Common myeloid progenitor, CD34-positive (primary cell): ENCODE measurements at regions not wholly inside any gene's neighbourhood (a gene's known extent, or its start where the extent isn't known, plus 50 kb on each side); places are given as distances from the start of the nearest gene placed in this dataset.
"Not testable (repeated sequence)": the region's sequence is repeated elsewhere in the genome, so short reads cannot be mapped to it uniquely, and the experiment has no call there.

Experiments
- CTCF ChIA-PET: fragments of 350-600 bp; sonication (Branson Sonifier 250); formaldehyde crosslinking; loops from one replicate; lab custom pipeline; 2021; ENCODE audit warnings: antibody characterized with exemption; lab: Charles Lee
- POLR2A ChIA-PET: fragments of 350-600 bp; sonication (Branson Sonifier 250); formaldehyde crosslinking; loops from one replicate; lab custom pipeline; 2021; ENCODE audit warnings: antibody characterized with exemption; lab: Charles Lee
- DNase-seq, 3 donors: peaks; one replicate each; pipeline versions ENCODE4 v3.0.0 to v3.0.0-alpha.2; 2013
- H3K27ac ChIP-seq, 2 experiments: 1 replicate in 1 of 2; 2 replicates in 1 of 2; pipeline ENCODE4 v1.7.0; 2013; ENCODE audit warnings: inconsistent platforms in 2 of 2, low read length in 2 of 2, mild to moderate bottlenecking in 2 of 2, low read depth in 1 of 2, moderate library complexity in 1 of 2; ENCODE audit not compliant: severe bottlenecking in 2 of 2, insufficient read depth in 1 of 2, poor library complexity in 1 of 2
- H3K27me3 ChIP-seq, 5 experiments: replicated peaks in 2 of 5; 1 replicate in 3 of 5; 2 replicates in 2 of 5; pipeline versions ENCODE4 v1.6.1 to v1.7.0; 2013; ENCODE audit warnings: low read length in 4 of 5, mild to moderate bottlenecking in 2 of 5, moderate library complexity in 2 of 5, inconsistent platforms in 1 of 5; ENCODE audit not compliant: insufficient read depth in 5 of 5, control insufficient read depth in 4 of 5
- H3K36me3 ChIP-seq, 4 experiments: 1 replicate in 2 of 4; 2 replicates in 2 of 4; pipeline versions ENCODE4 v1.6.1 to v1.7.0; 2013; ENCODE audit warnings: low read length in 3 of 4, control low read depth in 1 of 4, mild to moderate bottlenecking in 1 of 4; ENCODE audit not compliant: control insufficient read depth in 4 of 4, insufficient read depth in 4 of 4
- H3K4me1 ChIP-seq, 4 experiments: 1 replicate in 3 of 4; 2 replicates in 1 of 4; pipeline versions ENCODE4 v1.6.1 to v1.7.1; 2013; ENCODE audit warnings: low read length in 3 of 4, mild to moderate bottlenecking in 3 of 4, control low read depth in 1 of 4, inconsistent platforms in 1 of 4, moderate library complexity in 1 of 4; ENCODE audit not compliant: control insufficient read depth in 4 of 4, insufficient read depth in 4 of 4; ENCODE audit errors: control extremely low read depth in 1 of 4
- H3K4me3 ChIP-seq, 7 experiments: 1 replicate in 4 of 7; 2 replicates in 3 of 7; pipeline versions ENCODE4 v1.5.1 to v1.7.0; 2013; ENCODE audit warnings: mild to moderate bottlenecking in 7 of 7, low read length in 6 of 7, moderate library complexity in 6 of 7, inconsistent platforms in 2 of 7, low read depth in 2 of 7, control low read depth in 1 of 7; ENCODE audit not compliant: insufficient read depth in 4 of 7, control insufficient read depth in 1 of 7; ENCODE audit errors: extremely low read depth in 1 of 7
- H3K9me3 ChIP-seq, 5 experiments: 1 replicate in 4 of 5; 2 replicates in 1 of 5; pipeline versions ENCODE4 v1.6.1 to v1.7.1; 2013; ENCODE audit warnings: low read length in 4 of 5, mild to moderate bottlenecking in 2 of 5, inconsistent platforms in 1 of 5, low read depth in 1 of 5, moderate library complexity in 1 of 5; ENCODE audit not compliant: control insufficient read depth in 4 of 5, insufficient read depth in 2 of 5; ENCODE audit errors: control extremely low read depth in 1 of 5
- WGBS: methylation state at CpG from one replicate; pipeline ENCODE4 v1.1.5; 2013; ENCODE audit not compliant: insufficient coverage; 5-methylcytosine and 5-hydroxymethylcytosine counted together

- DNase-seq, H3K9me3 ChIP-seq, CTCF ChIA-PET, H3K4me3 ChIP-seq, H3K4me1 ChIP-seq, H3K27ac ChIP-seq, H3K36me3 ChIP-seq, POLR2A ChIA-PET, H3K27me3 ChIP-seq: not testable (repeated sequence)
- WGBS, result 77% methylated on average over 4 of the region's 4 CpGs
Measured at GRCh38 chr10:44112280-44112679, 272.6 kb downstream of the CXCL12 start.

GRCh38 chr10:44105696-44106095 lies 279.2 kb downstream of the CXCL12 start:
- Histone ChIP-seq H3K9me3 (peaks cover 0 to 4% (median 2%) of the 10 kb centered on the region in 5 experiments), H3K36me3 (no peaks in the 10 kb centered on the region), H3K27ac (no peak overlapping the region), H3K4me3 (no peak overlapping the region), H3K4me1 (no peaks in the 10 kb centered on the region), H3K27me3 (no peaks in the 10 kb centered on the region)
- 100% methylated on average over 1 of the region's 4 CpGs for whole genome bisulfite sequencing
- ChIA-PET POLR2A (no interaction called here), CTCF (no interaction called here)
- DNase-seq, result no peak

- Histone ChIP-seq H3K36me3 (no peaks in the 10 kb centered on the region), H3K27ac (no peak overlapping the region), H3K9me3 (peaks cover 0 to 3% (median 2%) of the 10 kb centered on the region in 5 experiments), H3K4me1 (no peaks in the 10 kb centered on the region), H3K4me3 (no peak overlapping the region), H3K27me3 (no peaks in the 10 kb centered on the region)
- POLR2A ChIA-PET, result no interaction called here
- WGBS, result 100% methylated on average over 3 of the region's 5 CpGs
- CTCF ChIA-PET, result no interaction called here
- no peak for DNase-seq
Measured at GRCh38 chr10:44102726-44103255, 282.1 kb downstream of the CXCL12 start.

GRCh38 chr10:44101082-44101481 lies 283.8 kb downstream of the CXCL12 start:
- no peak for DNase-seq
- ChIA-PET CTCF (no interaction called here), POLR2A (no interaction called here)
- WGBS, result no CpG with 5 or more reads among the region's 1 CpG
- no peaks in the 10 kb centered on the region for H3K36me3 ChIP-seq
- no peak overlapping the region for H3K4me3 ChIP-seq
- H3K27me3 ChIP-seq, result no peaks in the 10 kb centered on the region
- no peaks in the 10 kb centered on the region for H3K4me1 ChIP-seq
- peaks cover 0 to 3% (median 2%) of the 10 kb centered on the region in 5 experiments for H3K9me3 ChIP-seq
- no peak overlapping the region for H3K27ac ChIP-seq

DNA sequence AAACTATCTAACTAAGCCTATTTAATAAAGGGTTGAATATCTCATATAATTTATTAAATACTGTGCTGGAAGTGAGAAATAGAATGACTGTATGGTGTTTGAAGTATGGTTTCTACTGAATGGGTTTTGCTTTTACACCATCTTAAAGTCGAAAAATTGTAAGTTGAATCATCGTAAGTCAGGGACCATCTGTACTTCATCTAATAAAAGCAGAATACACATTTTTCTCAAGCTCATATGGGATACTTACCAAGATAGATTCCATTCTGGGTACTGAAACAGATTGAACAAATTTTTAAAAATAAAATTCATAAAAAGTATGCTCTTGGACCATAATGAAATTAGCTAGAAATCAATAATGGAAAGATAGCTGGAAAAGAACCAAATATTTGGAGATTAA lies 285.4 kb downstream of the CXCL12 start:
- DNase-seq, result no peak
- CTCF ChIA-PET, result no interaction called here
- no CpG with 5 or more reads among the region's 2 CpGs for WGBS

DNA sequence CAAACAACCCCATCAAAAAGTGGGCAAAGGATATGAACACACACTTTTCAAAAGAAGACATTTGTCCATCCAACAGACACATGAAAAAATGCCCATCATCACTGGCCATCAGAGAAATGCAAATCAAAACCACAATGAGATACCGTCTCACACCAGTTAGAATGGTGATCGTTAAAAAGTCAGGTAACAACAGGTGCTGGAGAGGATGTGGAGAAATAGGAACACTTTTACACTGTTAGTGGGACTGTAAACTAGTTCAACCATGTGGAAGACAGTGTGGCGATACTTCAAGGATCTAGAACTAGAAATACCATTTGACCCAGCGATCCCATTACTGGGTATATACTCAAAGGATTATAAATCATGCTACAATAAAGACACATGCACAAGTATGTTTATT lies 288.7 kb downstream of the CXCL12 start:
- H3K4me1 ChIP-seq, H3K4me3 ChIP-seq, H3K27ac ChIP-seq, H3K9me3 ChIP-seq, H3K27me3 ChIP-seq, POLR2A ChIA-PET, H3K36me3 ChIP-seq, CTCF ChIA-PET, DNase-seq: not testable (repeated sequence)
- 100% methylated on average over 1 of the region's 4 CpGs for WGBS

More for the DNA sequence above, 285.4 kb downstream of the CXCL12 start:
- Histone ChIP-seq H3K27me3 (no peaks in the 10 kb centered on the region), H3K9me3 (peaks cover 0 to 3% (median 2%) of the 10 kb centered on the region in 5 experiments), H3K4me3 (no peak overlapping the region), H3K36me3 (no peaks in the 10 kb centered on the region), H3K4me1 (no peaks in the 10 kb centered on the region), H3K27ac (no peak overlapping the region)
- POLR2A ChIA-PET, result no interaction called here

GRCh38 chr10:44089671-44090070 lies 295.2 kb downstream of the CXCL12 start:
- CTCF ChIA-PET, result no interaction called here
- H3K27me3 ChIP-seq, result no peaks in the 10 kb centered on the region

More at GRCh38 chr10:44089671-44090070, 295.2 kb downstream of the CXCL12 start:
- H3K36me3 ChIP-seq, result no peaks in the 10 kb centered on the region
- H3K4me3 ChIP-seq, result no peak overlapping the region
- H3K9me3 ChIP-seq, result peaks cover 0 to 8% (median 2%) of the 10 kb centered on the region in 5 experiments
- no peak overlapping the region for H3K27ac ChIP-seq
- no CpG with 5 or more reads among the region's 1 CpG for WGBS
- POLR2A ChIA-PET, result no interaction called here
- DNase-seq, result no peak
- H3K4me1 ChIP-seq, result no peaks in the 10 kb centered on the region
